A172 (cell line): ENCODE measurements at regions not wholly inside any gene's neighbourhood (a gene's known extent, or its start where the extent isn't known, plus 50 kb on each side); places are given as distances from the start of the nearest gene placed in this dataset.
"Not testable (repeated sequence)": the region's sequence is repeated elsewhere in the genome, so short reads cannot be mapped to it uniquely, and the experiment has no call there.

Experiments used
- DNase-seq: peaks from one replicate; pipeline ENCODE4 v3.0.0-alpha.2; 2015; ENCODE audit warnings: low spot score

- no peak for DNase-seq
These were observed 54.0 kb downstream of the RFPL4B start for GRCh38 chr6:112401083-112401482.

- DNase-seq = no peak
These were observed 60.0 kb downstream of the RFPL4B start for GRCh38 chr6:112407101-112407590.

- DNase-seq = no peak
These were observed 61.4 kb downstream of the RFPL4B start for GRCh38 chr6:112408522-112408921.

GRCh38 chr6:112409311-112409710, 62.2 kb downstream of the RFPL4B start:
- DNase-seq = no peak

- peak; percentile 10 for DNase-seq
These were observed 66.7 kb downstream of the RFPL4B start for GRCh38 chr6:112413780-112414179.

- DNase-seq = no peak
These were observed 68.2 kb downstream of the RFPL4B start for GRCh38 chr6:112415366-112415765.

GRCh38 chr6:112416866-112417265, 69.7 kb downstream of the RFPL4B start:
- DNase-seq = no peak

GRCh38 chr6:112427011-112427410, 79.9 kb downstream of the RFPL4B start:
- DNase-seq = not testable (repeated sequence)

- DNase-seq = no peak
These were observed 80.4 kb downstream of the RFPL4B start for GRCh38 chr6:112427499-112427898.

GRCh38 chr6:112428477-112428876, 81.3 kb downstream of the RFPL4B start:
- no peak for DNase-seq

- DNase-seq = peak; percentile 5
These were observed 82.1 kb downstream of the RFPL4B start for GRCh38 chr6:112429226-112429625.

- no peak for DNase-seq
These were observed 84.7 kb downstream of the RFPL4B start for GRCh38 chr6:112431803-112432202.

GRCh38 chr6:112432853-112433252, 85.7 kb downstream of the RFPL4B start:
- no peak for DNase-seq

- no peak for DNase-seq
These were observed 86.3 kb downstream of the RFPL4B start for GRCh38 chr6:112433457-112433856.

GRCh38 chr6:112434896-112435435, 87.8 kb downstream of the RFPL4B start:
- no peak for DNase-seq

- no peak for DNase-seq
These were observed 89.9 kb downstream of the RFPL4B start for GRCh38 chr6:112437058-112437457.

GRCh38 chr6:112439010-112439409, 91.9 kb downstream of the RFPL4B start:
- no peak for DNase-seq

- no peak for DNase-seq
These were observed 92.3 kb downstream of the RFPL4B start for GRCh38 chr6:112439432-112439831.

- no peak for DNase-seq
These were observed 94.5 kb downstream of the RFPL4B start for GRCh38 chr6:112441607-112442006.

- no peak for DNase-seq
These were observed 96.3 kb downstream of the RFPL4B start for GRCh38 chr6:112443179-112444065.

GRCh38 chr6:112448786-112449185, 101.7 kb downstream of the RFPL4B start:
- not testable (repeated sequence) for DNase-seq

- no peak for DNase-seq
These were observed 103.5 kb downstream of the RFPL4B start for GRCh38 chr6:112450663-112451062.

GRCh38 chr6:112457886-112458285, 110.8 kb downstream of the RFPL4B start:
- DNase-seq = no peak
